ENCODE measurements at regions not wholly inside any gene's neighbourhood (a gene's known extent, or its start where the extent isn't known, plus 50 kb on each side); places are given as distances from the start of the nearest gene placed in this dataset.

DNA sequence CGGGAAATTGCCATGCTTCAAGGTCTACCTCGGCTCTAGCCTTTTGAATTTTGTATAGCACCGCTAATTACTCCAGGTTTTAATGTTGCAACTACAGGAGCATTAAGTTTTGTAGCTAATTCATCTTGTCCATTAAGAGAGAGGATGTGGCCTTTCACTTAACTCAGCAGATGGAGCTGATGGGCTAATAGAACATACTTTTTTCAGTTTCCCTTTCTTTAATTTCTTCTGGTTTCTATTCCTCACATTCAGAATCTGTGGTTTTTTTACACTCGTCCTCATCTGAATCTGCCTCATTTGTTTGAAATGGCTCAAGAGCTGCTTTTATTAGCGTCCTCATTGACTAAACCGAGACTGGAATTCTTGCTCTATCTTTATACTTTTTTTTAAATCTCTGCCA is 2085.7 kb upstream of the C9orf72 start:
- TF ChIP-seq, protein P1, sequence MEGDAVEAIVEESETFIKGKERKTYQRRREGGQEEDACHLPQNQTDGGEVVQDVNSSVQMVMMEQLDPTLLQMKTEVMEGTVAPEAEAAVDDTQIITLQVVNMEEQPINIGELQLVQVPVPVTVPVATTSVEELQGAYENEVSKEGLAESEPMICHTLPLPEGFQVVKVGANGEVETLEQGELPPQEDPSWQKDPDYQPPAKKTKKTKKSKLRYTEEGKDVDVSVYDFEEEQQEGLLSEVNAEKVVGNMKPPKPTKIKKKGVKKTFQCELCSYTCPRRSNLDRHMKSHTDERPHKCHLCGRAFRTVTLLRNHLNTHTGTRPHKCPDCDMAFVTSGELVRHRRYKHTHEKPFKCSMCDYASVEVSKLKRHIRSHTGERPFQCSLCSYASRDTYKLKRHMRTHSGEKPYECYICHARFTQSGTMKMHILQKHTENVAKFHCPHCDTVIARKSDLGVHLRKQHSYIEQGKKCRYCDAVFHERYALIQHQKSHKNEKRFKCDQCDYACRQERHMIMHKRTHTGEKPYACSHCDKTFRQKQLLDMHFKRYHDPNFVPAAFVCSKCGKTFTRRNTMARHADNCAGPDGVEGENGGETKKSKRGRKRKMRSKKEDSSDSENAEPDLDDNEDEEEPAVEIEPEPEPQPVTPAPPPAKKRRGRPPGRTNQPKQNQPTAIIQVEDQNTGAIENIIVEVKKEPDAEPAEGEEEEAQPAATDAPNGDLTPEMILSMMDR (IDR thresholded peaks at IDR 0.05), result no peak
- TF ChIP-seq POLR2A (IDR thresholded peaks at IDR 0.05), result no peak

Data from lower leg skin (tissue), 3 donors.